ENCODE measurements at regions not wholly inside any gene's neighbourhood (a gene's known extent, or its start where the extent isn't known, plus 50 kb on each side); places are given as distances from the start of the nearest gene placed in this dataset.
"Not testable (repeated sequence)": the region's sequence is repeated elsewhere in the genome, so short reads cannot be mapped to it uniquely, and the experiment has no call there.

DNA sequence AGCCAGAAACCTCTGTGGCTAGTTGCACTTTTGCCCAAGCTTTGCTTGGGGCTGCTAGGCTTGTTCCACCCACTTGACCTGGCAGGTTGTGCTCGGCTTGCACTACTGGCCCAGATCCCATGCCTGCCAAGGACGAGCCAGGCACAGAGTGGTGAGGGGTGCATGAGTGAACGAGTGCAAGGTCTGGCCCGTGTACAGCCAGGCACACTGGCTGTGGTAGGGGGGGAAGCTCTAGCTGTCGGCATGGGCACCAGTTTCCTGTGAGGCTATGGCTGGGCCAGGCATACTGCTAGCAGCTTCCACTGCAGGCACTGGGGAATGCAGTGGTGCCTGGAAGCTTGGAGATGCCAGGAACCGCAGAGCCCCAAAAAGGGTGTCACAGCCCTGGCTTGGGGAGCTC, 210.4 kb downstream of the AKAIN1 start:
- TF ChIP-seq, protein P1, sequence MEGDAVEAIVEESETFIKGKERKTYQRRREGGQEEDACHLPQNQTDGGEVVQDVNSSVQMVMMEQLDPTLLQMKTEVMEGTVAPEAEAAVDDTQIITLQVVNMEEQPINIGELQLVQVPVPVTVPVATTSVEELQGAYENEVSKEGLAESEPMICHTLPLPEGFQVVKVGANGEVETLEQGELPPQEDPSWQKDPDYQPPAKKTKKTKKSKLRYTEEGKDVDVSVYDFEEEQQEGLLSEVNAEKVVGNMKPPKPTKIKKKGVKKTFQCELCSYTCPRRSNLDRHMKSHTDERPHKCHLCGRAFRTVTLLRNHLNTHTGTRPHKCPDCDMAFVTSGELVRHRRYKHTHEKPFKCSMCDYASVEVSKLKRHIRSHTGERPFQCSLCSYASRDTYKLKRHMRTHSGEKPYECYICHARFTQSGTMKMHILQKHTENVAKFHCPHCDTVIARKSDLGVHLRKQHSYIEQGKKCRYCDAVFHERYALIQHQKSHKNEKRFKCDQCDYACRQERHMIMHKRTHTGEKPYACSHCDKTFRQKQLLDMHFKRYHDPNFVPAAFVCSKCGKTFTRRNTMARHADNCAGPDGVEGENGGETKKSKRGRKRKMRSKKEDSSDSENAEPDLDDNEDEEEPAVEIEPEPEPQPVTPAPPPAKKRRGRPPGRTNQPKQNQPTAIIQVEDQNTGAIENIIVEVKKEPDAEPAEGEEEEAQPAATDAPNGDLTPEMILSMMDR (IDR thresholded peaks at IDR 0.05; ENCODE audit: insufficient read depth, low read depth, low read length, missing control alignments): no peak
- DNase-seq (ENCODE audit: low read depth): no peak
- H3K4me3 ChIP-seq (ENCODE audit: low read depth, low read length): no peak overlapping the region

- no peak for DNase-seq (ENCODE audit: low read depth)
- H3K4me3 ChIP-seq (ENCODE audit: low read depth, low read length): no peak overlapping the region
- TF ChIP-seq, protein P1 (IDR thresholded peaks at IDR 0.05; ENCODE audit: insufficient read depth, low read depth, low read length, missing control alignments): no peak
Measured at GRCh38 chr18:4986066-4986465, 211.0 kb downstream of the AKAIN1 start.

DNA sequence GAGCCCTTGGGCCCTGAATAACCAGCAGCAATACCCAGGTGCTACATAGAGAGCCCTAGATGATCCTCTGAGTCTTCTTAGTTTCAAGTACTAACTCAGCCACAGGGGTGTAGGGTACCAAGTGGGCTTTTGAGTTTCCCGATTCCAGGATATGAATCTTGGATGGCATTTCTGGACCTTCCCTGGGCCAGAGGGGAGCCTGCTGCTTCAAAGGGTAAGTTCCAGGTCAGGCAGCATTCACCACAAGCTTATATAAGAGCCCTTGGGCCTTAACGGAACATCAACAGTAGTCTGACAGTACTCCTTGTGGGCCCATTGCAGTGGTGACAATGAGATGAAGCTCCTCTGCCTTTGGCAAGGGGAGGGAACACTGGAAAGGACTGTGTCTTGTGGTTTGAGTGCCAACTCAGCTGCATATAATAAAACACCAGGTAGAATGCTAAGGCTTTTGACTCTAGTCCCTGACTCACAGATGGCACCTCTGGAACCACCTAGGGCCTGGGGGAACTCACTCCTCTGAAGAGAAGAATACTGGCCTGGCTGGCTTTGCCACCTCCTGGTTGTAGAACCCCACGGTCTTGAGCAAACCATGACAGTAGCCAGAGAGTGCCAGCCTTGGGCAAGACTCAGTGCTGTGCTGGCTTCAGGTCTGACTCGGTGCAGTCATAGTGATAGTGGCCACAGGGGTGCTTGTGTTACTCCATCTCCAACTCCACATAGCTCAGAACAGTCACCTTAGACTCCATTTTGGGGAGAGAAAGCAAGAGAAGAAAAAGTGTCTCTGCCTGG, 235.7 kb downstream of the AKAIN1 start:
- no peak for DNase-seq (ENCODE audit: low read depth)
- TF ChIP-seq, protein P1 (IDR thresholded peaks at IDR 0.05; ENCODE audit: insufficient read depth, low read depth, low read length, missing control alignments): no peak

DNA sequence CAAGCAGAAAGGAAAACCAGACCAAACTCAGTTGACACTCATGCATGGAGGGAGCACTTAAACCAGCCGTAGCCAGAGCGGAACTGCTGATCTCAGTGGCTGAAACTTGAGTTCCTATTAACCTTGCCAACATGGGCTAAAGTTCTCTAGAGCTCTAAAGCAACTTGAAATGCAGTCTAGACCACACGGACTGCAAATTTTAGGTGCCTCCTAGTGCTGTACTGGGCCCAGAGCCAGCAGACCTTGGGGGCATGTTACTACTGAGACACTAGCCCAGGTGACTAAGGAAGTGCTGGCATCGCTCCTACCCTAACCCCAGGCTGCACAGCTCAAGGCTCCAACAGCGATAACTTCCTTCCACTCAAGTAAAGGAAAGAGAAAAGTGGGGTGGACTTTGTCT, 236.5 kb downstream of the AKAIN1 start:
- TF ChIP-seq, protein P1 (IDR thresholded peaks at IDR 0.05; ENCODE audit: insufficient read depth, low read depth, low read length, missing control alignments): no peak
- peak; percentile 2 for DNase-seq (ENCODE audit: low read depth)
- H3K4me3 ChIP-seq (ENCODE audit: low read depth, low read length): no peak overlapping the region

More for the DNA sequence above, 235.7 kb downstream of the AKAIN1 start:
- no peak overlapping the region for H3K4me3 ChIP-seq (ENCODE audit: low read depth, low read length)

DNA sequence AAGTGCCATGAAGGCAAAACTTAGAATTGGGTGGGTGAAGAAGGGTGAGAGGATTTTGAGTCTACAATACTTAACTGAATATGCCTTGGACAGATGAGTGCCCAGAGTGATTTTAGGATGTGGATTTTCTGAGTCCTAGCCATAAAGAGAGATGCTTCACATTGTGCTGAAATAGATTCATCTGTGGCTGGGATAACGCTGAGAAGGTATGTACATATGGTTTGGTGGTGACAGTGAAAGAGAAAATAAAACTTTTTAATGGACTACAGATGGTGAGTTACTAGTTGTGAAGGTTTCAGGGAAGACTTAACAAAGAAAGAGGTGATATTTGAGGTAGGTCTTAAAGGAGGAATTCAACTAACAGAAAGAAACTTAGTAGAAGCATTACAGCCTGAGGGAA, 265.8 kb downstream of the AKAIN1 start:
- TF ChIP-seq, protein P1 (IDR thresholded peaks at IDR 0.05; ENCODE audit: insufficient read depth, low read depth, low read length, missing control alignments): no peak
- peak; percentile 5 for DNase-seq (ENCODE audit: low read depth)

GRCh38 chr18:4921548-4921947, 275.5 kb downstream of the AKAIN1 start:
- no peak overlapping the region for H3K4me3 ChIP-seq (ENCODE audit: low read depth, low read length)
- DNase-seq (ENCODE audit: low read depth): no peak
- TF ChIP-seq, protein P1 (IDR thresholded peaks at IDR 0.05; ENCODE audit: insufficient read depth, low read depth, low read length, missing control alignments): no peak

More for the DNA sequence above, 265.8 kb downstream of the AKAIN1 start:
- no peak overlapping the region for H3K4me3 ChIP-seq (ENCODE audit: low read depth, low read length)

GRCh38 chr18:4917509-4917908, 279.5 kb downstream of the AKAIN1 start:
- not testable (repeated sequence) for H3K4me3 ChIP-seq (ENCODE audit: low read depth, low read length); DNase-seq (ENCODE audit: low read depth)
